AG09319 (cell line): ENCODE measurements at regions not wholly inside any gene's neighbourhood (a gene's known extent, or its start where the extent isn't known, plus 50 kb on each side); places are given as distances from the start of the nearest gene placed in this dataset.

ENCODE experiments used
- DNase-seq: peaks from one replicate; pipeline ENCODE4 v3.0.0-alpha.2; 2010; ENCODE audit warnings: low read depth; ENCODE audit errors: extremely low read depth
- CTCF ChIP-seq: IDR thresholded peaks from 2 replicates; pipeline ENCODE4 v1.5.1; 2011; ENCODE audit warnings: low read depth, mild to moderate bottlenecking, inconsistent platforms, low read length, moderate library complexity

GRCh38 chr12:58291106-58291505 lies 349.7 kb downstream of the ATP23 start:
- DNase-seq: no peak
- no peak for TF ChIP-seq CTCF

- no peak for DNase-seq
- TF ChIP-seq CTCF: no peak
Observed at GRCh38 chr12:58293308-58293982, 352.1 kb downstream of the ATP23 start.

- no peak for TF ChIP-seq CTCF
- DNase-seq: no peak
Observed at GRCh38 chr12:58295268-58295667, 353.9 kb downstream of the ATP23 start.

- DNase-seq: no peak
- no peak for TF ChIP-seq CTCF
Observed at GRCh38 chr12:58296863-58297262, 355.5 kb downstream of the ATP23 start.

- no peak for TF ChIP-seq CTCF
Observed at GRCh38 chr12:58298803-58299202, 357.4 kb downstream of the ATP23 start.

GRCh38 chr12:58299371-58299770 lies 358.0 kb downstream of the ATP23 start:
- TF ChIP-seq CTCF: no peak
- DNase-seq: no peak

More at GRCh38 chr12:58298803-58299202, 357.4 kb downstream of the ATP23 start:
- no peak for DNase-seq

- no peak for DNase-seq
- no peak for TF ChIP-seq CTCF
Observed at GRCh38 chr12:58301038-58301729, 359.8 kb downstream of the ATP23 start.
